Liver (tissue), 8 donors: ENCODE measurements at regions not wholly inside any gene's neighbourhood (a gene's known extent, or its start where the extent isn't known, plus 50 kb on each side); places are given as distances from the start of the nearest gene placed in this dataset.

Experiments
- DNase-seq: peaks from one replicate; pipeline ENCODE4 v3.0.0-alpha.2; 2017; ENCODE audit warnings: low spot score
- H3K27ac ChIP-seq, 2 donors: one replicate each; pipeline ENCODE4 v1.7.0; 2013; ENCODE audit warnings: inconsistent platforms in 2 of 2, low read length in 2 of 2, control low read depth in 1 of 2, low read depth in 1 of 2, mild to moderate bottlenecking in 1 of 2
- H3K27me3 ChIP-seq, 4 donors: one replicate each; pipeline versions ENCODE4 v1.6.1 to v1.7.0; 2013; ENCODE audit warnings: low read length in 3 of 4, inconsistent platforms in 1 of 4, mild to moderate bottlenecking in 1 of 4, moderate library complexity in 1 of 4; ENCODE audit not compliant: control insufficient read depth in 4 of 4, insufficient read depth in 4 of 4
- H3K36me3 ChIP-seq, 4 donors: one replicate each; pipeline versions ENCODE4 v1.6.1 to v1.7.0; 2013; ENCODE audit warnings: low read length in 3 of 4, mild to moderate bottlenecking in 3 of 4, low read depth in 1 of 4, moderate library complexity in 1 of 4; ENCODE audit not compliant: control insufficient read depth in 4 of 4, insufficient read depth in 3 of 4
- H3K4me1 ChIP-seq, 4 donors: one replicate each; pipeline versions ENCODE4 v1.6.1 to v1.7.0; 2013; ENCODE audit warnings: low read length in 3 of 4, mild to moderate bottlenecking in 3 of 4, moderate library complexity in 1 of 4; ENCODE audit not compliant: control insufficient read depth in 4 of 4, insufficient read depth in 4 of 4
- H3K4me3 ChIP-seq, 3 donors: one replicate each; pipeline versions ENCODE4 v1.6.1 to v1.7.0; 2013; ENCODE audit warnings: low read length in 3 of 3, control low read depth in 1 of 3, low read depth in 1 of 3, mild to moderate bottlenecking in 1 of 3
- H3K9ac ChIP-seq, 2 donors: one replicate each; pipeline ENCODE4 v1.7.0; 2013; ENCODE audit warnings: low read length in 2 of 2, mild to moderate bottlenecking in 2 of 2, moderate library complexity in 2 of 2, control low read depth in 1 of 2, low read depth in 1 of 2
- H3K9me3 ChIP-seq, 4 donors: one replicate each; pipeline versions ENCODE4 v1.6.1 to v1.7.0; 2013; ENCODE audit warnings: low read length in 3 of 4; ENCODE audit not compliant: control insufficient read depth in 4 of 4
- EGR1 ChIP-seq, 2 donors: IDR thresholded peaks; 2 replicates each; pipeline ENCODE4 v1.6.1; 2016 to 2018; ENCODE audit warnings: antibody characterized with exemption in 2 of 2, low read depth in 2 of 2
- FOXA1 ChIP-seq: IDR thresholded peaks from 2 replicates; pipeline ENCODE4 v1.6.1; 2016; ENCODE audit warnings: antibody characterized with exemption
- FOXA2 ChIP-seq: IDR thresholded peaks from 2 replicates; pipeline ENCODE4 v1.6.1; 2016; ENCODE audit warnings: antibody characterized with exemption
- HNF4A ChIP-seq, 2 donors: conservative IDR thresholded peaks; 2 replicates each; pipeline ENCODE4 v1.6.1; 2016; ENCODE audit warnings: antibody characterized with exemption in 2 of 2, mild to moderate bottlenecking in 2 of 2
- HNF4G ChIP-seq: IDR thresholded peaks from 2 replicates; pipeline ENCODE4 v1.6.1; 2016; ENCODE audit warnings: antibody characterized with exemption
- JUND ChIP-seq, 2 donors: IDR thresholded peaks; 2 replicates each; pipeline ENCODE4 v1.6.1; 2016; ENCODE audit warnings: antibody characterized with exemption in 2 of 2
- NR2F2 ChIP-seq: IDR thresholded peaks from 2 replicates; pipeline ENCODE4 v1.6.1; 2016; ENCODE audit warnings: antibody characterized with exemption
- RAD21 ChIP-seq, 2 donors: IDR thresholded peaks; 2 replicates each; pipeline ENCODE4 v1.6.1; 2016; ENCODE audit warnings: antibody characterized with exemption in 2 of 2, mild to moderate bottlenecking in 2 of 2
- RXRA ChIP-seq, 2 donors: IDR thresholded peaks; 2 replicates each; pipeline ENCODE4 v1.6.1; 2017 to 2018; ENCODE audit warnings: antibody characterized with exemption in 2 of 2, mild to moderate bottlenecking in 1 of 2
- SP1 ChIP-seq: IDR thresholded peaks from 2 replicates; pipeline ENCODE4 v1.6.1; 2018; ENCODE audit warnings: antibody characterized with exemption, mild to moderate bottlenecking
- TAF1 ChIP-seq: conservative IDR thresholded peaks from 2 replicates; pipeline ENCODE4 v1.6.1; 2016; ENCODE audit warnings: antibody characterized with exemption, mild to moderate bottlenecking
- YY1 ChIP-seq: IDR thresholded peaks from 2 replicates; pipeline ENCODE4 v1.6.1; 2016; ENCODE audit warnings: antibody characterized with exemption, mild to moderate bottlenecking
- WGBS: extraction: QIAGEN DNeasy Blood & Tissue Kit; methylation state at CpG from one replicate; pipeline ENCODE4 v1.1.7; 2013; 5-methylcytosine and 5-hydroxymethylcytosine counted together
- TF ChIP-seq, protein P1 (sequence below): IDR thresholded peaks from 2 replicates; pipeline ENCODE4 v1.6.1; 2016; ENCODE audit warnings: antibody characterized with exemption
- TF ChIP-seq, protein P2 (sequence below): IDR thresholded peaks from 2 replicates; pipeline ENCODE4 v1.6.1; 2016; ENCODE audit warnings: antibody characterized with exemption
- TF ChIP-seq, protein P3 (sequence below): fragments of 150-350 bp; IDR thresholded peaks from 2 replicates; pipeline ENCODE4 v1.5.1; 2017; ENCODE audit warnings: improper control_type of control experiment, low read depth, low read length; ENCODE audit not compliant: missing input control
- TF ChIP-seq, protein P4 (sequence below): IDR thresholded peaks from 2 replicates; pipeline ENCODE4 v1.6.1; 2016; ENCODE audit warnings: antibody characterized with exemption, mild to moderate bottlenecking
- TF ChIP-seq, protein P5 (sequence below): IDR thresholded peaks from 2 replicates; pipeline ENCODE4 v1.6.1; 2016; ENCODE audit warnings: antibody characterized with exemption
- donor health status: healthy.
- donor health status: healthy.
- donor health status: healthy.
- donor health status: healthy.
- donor health status: healthy.

DNA sequence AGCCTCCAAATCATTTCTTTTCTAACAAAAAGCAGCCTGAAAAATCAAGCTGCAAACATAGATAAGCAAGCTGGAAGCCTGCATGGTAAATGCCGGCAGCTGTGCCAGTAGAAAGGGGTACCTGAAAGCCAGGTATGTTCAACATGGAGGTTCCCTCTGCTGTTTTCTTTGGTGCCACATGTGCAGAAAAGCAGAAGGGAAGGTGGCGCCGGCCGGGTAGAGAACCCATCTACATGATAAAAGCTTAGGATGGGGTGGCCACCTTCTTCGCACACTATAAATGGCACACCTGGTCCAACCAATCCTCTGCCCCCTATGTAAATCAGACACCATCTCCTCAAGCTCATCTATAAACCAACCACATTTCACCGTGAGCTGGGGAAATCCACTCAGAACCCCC, 268.9 kb upstream of the IRX2 start:
- H3K27me3 ChIP-seq: no peaks in the 10 kb centered on the region
- no peaks in the 10 kb centered on the region for H3K4me1 ChIP-seq
- TF ChIP-seq TAF1 (no peak), NR2F2 (no peak), RXRA (IDR thresholded peaks at IDR 0.05) (no peak), HNF4G (no peak), FOXA1 (no peak), HNF4A (conservative IDR thresholded peaks at IDR 0.05) (no peak), JUND (IDR thresholded peaks at IDR 0.05) (no peak), EGR1 (IDR thresholded peaks at IDR 0.05; ENCODE audit: low read depth in 2 of 2) (no peak), FOXA2 (no peak)
- TF ChIP-seq, protein P1, sequence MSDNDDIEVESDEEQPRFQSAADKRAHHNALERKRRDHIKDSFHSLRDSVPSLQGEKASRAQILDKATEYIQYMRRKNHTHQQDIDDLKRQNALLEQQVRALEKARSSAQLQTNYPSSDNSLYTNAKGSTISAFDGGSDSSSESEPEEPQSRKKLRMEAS: no peak
- TF ChIP-seq, protein P2, sequence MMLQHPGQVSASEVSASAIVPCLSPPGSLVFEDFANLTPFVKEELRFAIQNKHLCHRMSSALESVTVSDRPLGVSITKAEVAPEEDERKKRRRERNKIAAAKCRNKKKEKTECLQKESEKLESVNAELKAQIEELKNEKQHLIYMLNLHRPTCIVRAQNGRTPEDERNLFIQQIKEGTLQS: no peak
- TF ChIP-seq, protein P3, sequence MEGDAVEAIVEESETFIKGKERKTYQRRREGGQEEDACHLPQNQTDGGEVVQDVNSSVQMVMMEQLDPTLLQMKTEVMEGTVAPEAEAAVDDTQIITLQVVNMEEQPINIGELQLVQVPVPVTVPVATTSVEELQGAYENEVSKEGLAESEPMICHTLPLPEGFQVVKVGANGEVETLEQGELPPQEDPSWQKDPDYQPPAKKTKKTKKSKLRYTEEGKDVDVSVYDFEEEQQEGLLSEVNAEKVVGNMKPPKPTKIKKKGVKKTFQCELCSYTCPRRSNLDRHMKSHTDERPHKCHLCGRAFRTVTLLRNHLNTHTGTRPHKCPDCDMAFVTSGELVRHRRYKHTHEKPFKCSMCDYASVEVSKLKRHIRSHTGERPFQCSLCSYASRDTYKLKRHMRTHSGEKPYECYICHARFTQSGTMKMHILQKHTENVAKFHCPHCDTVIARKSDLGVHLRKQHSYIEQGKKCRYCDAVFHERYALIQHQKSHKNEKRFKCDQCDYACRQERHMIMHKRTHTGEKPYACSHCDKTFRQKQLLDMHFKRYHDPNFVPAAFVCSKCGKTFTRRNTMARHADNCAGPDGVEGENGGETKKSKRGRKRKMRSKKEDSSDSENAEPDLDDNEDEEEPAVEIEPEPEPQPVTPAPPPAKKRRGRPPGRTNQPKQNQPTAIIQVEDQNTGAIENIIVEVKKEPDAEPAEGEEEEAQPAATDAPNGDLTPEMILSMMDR: no peak
- TF ChIP-seq, protein P4, sequence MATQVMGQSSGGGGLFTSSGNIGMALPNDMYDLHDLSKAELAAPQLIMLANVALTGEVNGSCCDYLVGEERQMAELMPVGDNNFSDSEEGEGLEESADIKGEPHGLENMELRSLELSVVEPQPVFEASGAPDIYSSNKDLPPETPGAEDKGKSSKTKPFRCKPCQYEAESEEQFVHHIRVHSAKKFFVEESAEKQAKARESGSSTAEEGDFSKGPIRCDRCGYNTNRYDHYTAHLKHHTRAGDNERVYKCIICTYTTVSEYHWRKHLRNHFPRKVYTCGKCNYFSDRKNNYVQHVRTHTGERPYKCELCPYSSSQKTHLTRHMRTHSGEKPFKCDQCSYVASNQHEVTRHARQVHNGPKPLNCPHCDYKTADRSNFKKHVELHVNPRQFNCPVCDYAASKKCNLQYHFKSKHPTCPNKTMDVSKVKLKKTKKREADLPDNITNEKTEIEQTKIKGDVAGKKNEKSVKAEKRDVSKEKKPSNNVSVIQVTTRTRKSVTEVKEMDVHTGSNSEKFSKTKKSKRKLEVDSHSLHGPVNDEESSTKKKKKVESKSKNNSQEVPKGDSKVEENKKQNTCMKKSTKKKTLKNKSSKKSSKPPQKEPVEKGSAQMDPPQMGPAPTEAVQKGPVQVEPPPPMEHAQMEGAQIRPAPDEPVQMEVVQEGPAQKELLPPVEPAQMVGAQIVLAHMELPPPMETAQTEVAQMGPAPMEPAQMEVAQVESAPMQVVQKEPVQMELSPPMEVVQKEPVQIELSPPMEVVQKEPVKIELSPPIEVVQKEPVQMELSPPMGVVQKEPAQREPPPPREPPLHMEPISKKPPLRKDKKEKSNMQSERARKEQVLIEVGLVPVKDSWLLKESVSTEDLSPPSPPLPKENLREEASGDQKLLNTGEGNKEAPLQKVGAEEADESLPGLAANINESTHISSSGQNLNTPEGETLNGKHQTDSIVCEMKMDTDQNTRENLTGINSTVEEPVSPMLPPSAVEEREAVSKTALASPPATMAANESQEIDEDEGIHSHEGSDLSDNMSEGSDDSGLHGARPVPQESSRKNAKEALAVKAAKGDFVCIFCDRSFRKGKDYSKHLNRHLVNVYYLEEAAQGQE: no peak
- no peak overlapping the region for H3K4me3 ChIP-seq
- H3K9me3 ChIP-seq: no peaks in the 10 kb centered on the region
- H3K9ac ChIP-seq: no peak overlapping the region
- H3K36me3 ChIP-seq: no peaks in the 10 kb centered on the region
- no peak overlapping the region for H3K27ac ChIP-seq
- WGBS: 86% methylated on average over 6 of the region's 6 CpGs
- DNase-seq: no peak

DNA sequence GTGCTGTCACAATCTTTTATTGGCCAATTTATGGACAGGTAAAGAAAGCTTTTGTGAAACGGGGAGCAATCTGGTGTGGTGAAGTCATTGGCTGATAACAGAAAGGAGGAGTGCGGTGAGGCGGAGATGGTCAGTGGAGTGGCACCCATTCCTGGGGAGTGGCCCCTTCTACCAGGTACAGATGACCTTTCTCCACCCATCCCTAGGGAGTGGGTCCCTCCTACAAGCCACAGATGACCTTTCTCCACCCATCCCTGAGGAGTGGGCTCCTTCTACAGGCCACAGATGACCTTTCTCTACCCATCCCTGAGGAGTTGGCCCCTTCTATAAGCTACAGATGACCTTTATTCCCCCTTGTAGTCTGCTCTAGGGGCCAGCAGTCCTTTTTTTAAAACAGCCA, 267.6 kb upstream of the IRX2 start:
- no peak overlapping the region for H3K9ac ChIP-seq
- no peak overlapping the region for H3K4me3 ChIP-seq
- no peaks in the 10 kb centered on the region for H3K9me3 ChIP-seq
- H3K27ac ChIP-seq: no peak overlapping the region
- WGBS: 79% methylated on average over 3 of the region's 3 CpGs
- DNase-seq: no peak
- no peaks in the 10 kb centered on the region for H3K36me3 ChIP-seq
- no peaks in the 10 kb centered on the region for H3K4me1 ChIP-seq
- peaks cover 0 to 1% (median 0%) of the 10 kb centered on the region in 4 donors for H3K27me3 ChIP-seq
- TF ChIP-seq SP1 (no peak), HNF4G (no peak), RXRA (IDR thresholded peaks at IDR 0.05) (no peak), NR2F2 (no peak), EGR1 (IDR thresholded peaks at IDR 0.05; ENCODE audit: low read depth in 2 of 2) (no peak), HNF4A (conservative IDR thresholded peaks at IDR 0.05) (no peak), YY1 (no peak), TAF1 (no peak), RAD21 (IDR thresholded peaks at IDR 0.05) (no peak), JUND (IDR thresholded peaks at IDR 0.05) (no peak)
- TF ChIP-seq, protein P2: no peak
- TF ChIP-seq, protein P3: no peak
- TF ChIP-seq, protein P1: no peak
- TF ChIP-seq, protein P4: no peak
- TF ChIP-seq, protein P5, sequence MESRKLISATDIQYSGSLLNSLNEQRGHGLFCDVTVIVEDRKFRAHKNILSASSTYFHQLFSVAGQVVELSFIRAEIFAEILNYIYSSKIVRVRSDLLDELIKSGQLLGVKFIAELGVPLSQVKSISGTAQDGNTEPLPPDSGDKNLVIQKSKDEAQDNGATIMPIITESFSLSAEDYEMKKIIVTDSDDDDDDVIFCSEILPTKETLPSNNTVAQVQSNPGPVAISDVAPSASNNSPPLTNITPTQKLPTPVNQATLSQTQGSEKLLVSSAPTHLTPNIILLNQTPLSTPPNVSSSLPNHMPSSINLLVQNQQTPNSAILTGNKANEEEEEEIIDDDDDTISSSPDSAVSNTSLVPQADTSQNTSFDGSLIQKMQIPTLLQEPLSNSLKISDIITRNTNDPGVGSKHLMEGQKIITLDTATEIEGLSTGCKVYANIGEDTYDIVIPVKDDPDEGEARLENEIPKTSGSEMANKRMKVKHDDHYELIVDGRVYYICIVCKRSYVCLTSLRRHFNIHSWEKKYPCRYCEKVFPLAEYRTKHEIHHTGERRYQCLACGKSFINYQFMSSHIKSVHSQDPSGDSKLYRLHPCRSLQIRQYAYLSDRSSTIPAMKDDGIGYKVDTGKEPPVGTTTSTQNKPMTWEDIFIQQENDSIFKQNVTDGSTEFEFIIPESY: no peak
